Type B pancreatic cell (in vitro differentiated cells): ENCODE measurements at regions not wholly inside any gene's neighbourhood (a gene's known extent, or its start where the extent isn't known, plus 50 kb on each side); places are given as distances from the start of the nearest gene placed in this dataset.

Source experiments
- DNase-seq: peaks from one replicate; pipeline ENCODE4 v3.0.0; 2021; ENCODE audit warnings: mixed read lengths; ENCODE audit not compliant: unreplicated experiment; ENCODE audit errors: extremely low spot score
- H3K27ac Mint-ChIP-seq: 2 replicates; pipeline ENCODE4 v1.8.0; 2021; ENCODE audit warnings: mild to moderate bottlenecking, mixed read lengths
- H3K27me3 Mint-ChIP-seq: 2 replicates; pipeline ENCODE4 v1.8.0; 2021; ENCODE audit warnings: mixed read lengths
- H3K36me3 Mint-ChIP-seq: 2 replicates; pipeline ENCODE4 v1.8.0; 2021; ENCODE audit warnings: mixed read lengths
- H3K4me1 Mint-ChIP-seq: one replicate; pipeline ENCODE4 v1.8.0; 2021; ENCODE audit warnings: mixed read lengths; ENCODE audit not compliant: unreplicated experiment
- H3K4me3 Mint-ChIP-seq: 2 replicates; pipeline ENCODE4 v1.8.0; 2021; ENCODE audit warnings: mild to moderate bottlenecking, mixed read lengths
- H3K9me3 Mint-ChIP-seq: 2 replicates; pipeline ENCODE4 v1.8.0; 2021; ENCODE audit warnings: mixed read lengths
- CTCF ChIP-seq: fragments of 200-600 bp; sonication (generic); conservative IDR thresholded peaks from 2 replicates; pipeline ENCODE4 v1.5.0; 2021; ENCODE audit warnings: antibody characterized with exemption, mild to moderate bottlenecking

- Mint-ChIP-seq H3K4me3 (no peak overlapping the region), H3K36me3 (no peaks in the 10 kb centered on the region), H3K9me3 (no peaks in the 10 kb centered on the region), H3K27me3 (peaks cover 10% of the 10 kb centered on the region), H3K4me1 (no peaks in the 10 kb centered on the region), H3K27ac (no peak overlapping the region)
- DNase-seq: no peak
- no peak for TF ChIP-seq CTCF
Measured at GRCh38 chr2:133975676-133976428, 278.0 kb upstream of the MGAT5 start.

GRCh38 chr2:133976659-133977058 lies 277.2 kb upstream of the MGAT5 start:
- no peak overlapping the region for H3K27ac Mint-ChIP-seq
- no peaks in the 10 kb centered on the region for H3K36me3 Mint-ChIP-seq
- no peaks in the 10 kb centered on the region for H3K4me1 Mint-ChIP-seq
- no peak for TF ChIP-seq CTCF
- H3K4me3 Mint-ChIP-seq: no peak overlapping the region
- no peaks in the 10 kb centered on the region for H3K9me3 Mint-ChIP-seq
- DNase-seq: no peak
- H3K27me3 Mint-ChIP-seq: peaks cover 6% of the 10 kb centered on the region

- no peak for DNase-seq
- Mint-ChIP-seq H3K4me1 (no peaks in the 10 kb centered on the region), H3K9me3 (no peaks in the 10 kb centered on the region), H3K36me3 (no peaks in the 10 kb centered on the region), H3K27ac (no peak overlapping the region), H3K27me3 (no peaks in the 10 kb centered on the region), H3K4me3 (no peak overlapping the region)
- TF ChIP-seq CTCF: no peak
Measured at GRCh38 chr2:133977405-133977804, 276.5 kb upstream of the MGAT5 start.

GRCh38 chr2:133982256-133982655 lies 271.6 kb upstream of the MGAT5 start:
- no peaks in the 10 kb centered on the region for H3K27me3 Mint-ChIP-seq
- DNase-seq: no peak
- H3K36me3 Mint-ChIP-seq: no peaks in the 10 kb centered on the region
- no peak for TF ChIP-seq CTCF
- H3K9me3 Mint-ChIP-seq: peaks cover 4% of the 10 kb centered on the region
- no peaks in the 10 kb centered on the region for H3K4me1 Mint-ChIP-seq
- no peak overlapping the region for H3K27ac Mint-ChIP-seq
- H3K4me3 Mint-ChIP-seq: no peak overlapping the region

GRCh38 chr2:133985563-133985962 lies 268.3 kb upstream of the MGAT5 start:
- Mint-ChIP-seq H3K27ac (no peak overlapping the region), H3K9me3 (peaks cover 4% of the 10 kb centered on the region), H3K36me3 (no peaks in the 10 kb centered on the region), H3K4me3 (no peak overlapping the region), H3K4me1 (no peaks in the 10 kb centered on the region), H3K27me3 (peaks cover 3% of the 10 kb centered on the region)
- no peak for DNase-seq
- no peak for TF ChIP-seq CTCF
